ENCODE measurements at regions not wholly inside any gene's neighbourhood (a gene's known extent, or its start where the extent isn't known, plus 50 kb on each side); places are given as distances from the start of the nearest gene placed in this dataset.
"Not testable (repeated sequence)": the region's sequence is repeated elsewhere in the genome, so short reads cannot be mapped to it uniquely, and the experiment has no call there.

GRCh38 chr16:52912565-52913173 lies 140.0 kb downstream of the CHD9NB start:
- DNase-seq (ENCODE audit: low read depth, low spot score): peak; percentile 74
- in situ Hi-C loops (cut with HindIII; ENCODE audit: low pct_unique_long_range_greater_than_20kb, low sequenced_read_pairs): no loop called here

GRCh38 chr16:52908057-52908456 lies 144.6 kb downstream of the CHD9NB start:
- in situ Hi-C loops (cut with HindIII; ENCODE audit: low pct_unique_long_range_greater_than_20kb, low sequenced_read_pairs): not testable (repeated sequence)

GRCh38 chr16:52906281-52906680 lies 146.4 kb downstream of the CHD9NB start:
- DNase-seq (ENCODE audit: low read depth, low spot score): no peak
- in situ Hi-C loops (cut with HindIII; ENCODE audit: low pct_unique_long_range_greater_than_20kb, low sequenced_read_pairs): no loop called here

More at GRCh38 chr16:52908057-52908456, 144.6 kb downstream of the CHD9NB start:
- DNase-seq (ENCODE audit: low read depth, low spot score): not testable (repeated sequence)

- DNase-seq (ENCODE audit: low read depth, low spot score): peak; percentile 4
- in situ Hi-C loops (cut with HindIII; ENCODE audit: low pct_unique_long_range_greater_than_20kb, low sequenced_read_pairs): no loop called here
Observed at GRCh38 chr16:52896478-52897164, 156.1 kb downstream of the CHD9NB start.

- DNase-seq (ENCODE audit: low read depth, low spot score): no peak
- in situ Hi-C loops (cut with HindIII; ENCODE audit: low pct_unique_long_range_greater_than_20kb, low sequenced_read_pairs): no loop called here
Observed at GRCh38 chr16:52874042-52874441, 178.7 kb downstream of the CHD9NB start.

- in situ Hi-C loops (cut with HindIII; ENCODE audit: low pct_unique_long_range_greater_than_20kb, low sequenced_read_pairs): no loop called here
- DNase-seq (ENCODE audit: low read depth, low spot score): no peak
Observed at GRCh38 chr16:52872731-52873130, 180.0 kb downstream of the CHD9NB start.

- in situ Hi-C loops (cut with HindIII; ENCODE audit: low pct_unique_long_range_greater_than_20kb, low sequenced_read_pairs): no loop called here
- no peak for DNase-seq (ENCODE audit: low read depth, low spot score)
Observed at GRCh38 chr16:52871481-52871880, 181.2 kb downstream of the CHD9NB start.

- DNase-seq (ENCODE audit: low read depth, low spot score): no peak
- in situ Hi-C loops (cut with HindIII; ENCODE audit: low pct_unique_long_range_greater_than_20kb, low sequenced_read_pairs): no loop called here
Observed at GRCh38 chr16:52869243-52869642, 183.5 kb downstream of the CHD9NB start.

GRCh38 chr16:52863000-52863399 lies 189.7 kb downstream of the CHD9NB start:
- no peak for DNase-seq (ENCODE audit: low read depth, low spot score)

GRCh38 chr16:52861614-52862022 lies 191.1 kb downstream of the CHD9NB start:
- in situ Hi-C loops (cut with HindIII; ENCODE audit: low pct_unique_long_range_greater_than_20kb, low sequenced_read_pairs): no loop called here
- peak; percentile 61 for DNase-seq (ENCODE audit: low read depth, low spot score)

More at GRCh38 chr16:52863000-52863399, 189.7 kb downstream of the CHD9NB start:
- in situ Hi-C loops (cut with HindIII; ENCODE audit: low pct_unique_long_range_greater_than_20kb, low sequenced_read_pairs): no loop called here

GRCh38 chr16:52855463-52855862 lies 197.2 kb downstream of the CHD9NB start:
- DNase-seq (ENCODE audit: low read depth, low spot score): no peak
- in situ Hi-C loops (cut with HindIII; ENCODE audit: low pct_unique_long_range_greater_than_20kb, low sequenced_read_pairs): no loop called here

GRCh38 chr16:52852978-52853377 lies 199.7 kb downstream of the CHD9NB start:
- DNase-seq (ENCODE audit: low read depth, low spot score): no peak
- in situ Hi-C loops (cut with HindIII; ENCODE audit: low pct_unique_long_range_greater_than_20kb, low sequenced_read_pairs): no loop called here

GRCh38 chr16:52851211-52851740 lies 201.4 kb downstream of the CHD9NB start:
- in situ Hi-C loops (cut with HindIII; ENCODE audit: low pct_unique_long_range_greater_than_20kb, low sequenced_read_pairs): no loop called here
- no peak for DNase-seq (ENCODE audit: low read depth, low spot score)

GRCh38 chr16:52843381-52843780 lies 209.3 kb downstream of the CHD9NB start:
- DNase-seq (ENCODE audit: low read depth, low spot score): peak; percentile 15
- in situ Hi-C loops (cut with HindIII; ENCODE audit: low pct_unique_long_range_greater_than_20kb, low sequenced_read_pairs): no loop called here

GRCh38 chr16:52837251-52837650 lies 215.4 kb downstream of the CHD9NB start:
- DNase-seq (ENCODE audit: low read depth, low spot score): no peak
- in situ Hi-C loops (cut with HindIII; ENCODE audit: low pct_unique_long_range_greater_than_20kb, low sequenced_read_pairs): no loop called here

- in situ Hi-C loops (cut with HindIII; ENCODE audit: low pct_unique_long_range_greater_than_20kb, low sequenced_read_pairs): no loop called here
- DNase-seq (ENCODE audit: low read depth, low spot score): no peak
Observed at GRCh38 chr16:52834736-52835465, 217.8 kb downstream of the CHD9NB start.

GRCh38 chr16:52832771-52833170 lies 219.9 kb downstream of the CHD9NB start:
- no peak for DNase-seq (ENCODE audit: low read depth, low spot score)
- in situ Hi-C loops (cut with HindIII; ENCODE audit: low pct_unique_long_range_greater_than_20kb, low sequenced_read_pairs): no loop called here

GRCh38 chr16:52827456-52827855 lies 225.2 kb downstream of the CHD9NB start:
- peak; percentile 52 for DNase-seq (ENCODE audit: low read depth, low spot score)
- in situ Hi-C loops (cut with HindIII; ENCODE audit: low pct_unique_long_range_greater_than_20kb, low sequenced_read_pairs): no loop called here
